Right atrium auricular region (tissue), 2 donors: ENCODE measurements at regions not wholly inside any gene's neighbourhood (a gene's known extent, or its start where the extent isn't known, plus 50 kb on each side); places are given as distances from the start of the nearest gene placed in this dataset.

Experiments
- DNase-seq: peaks from one replicate; pipeline ENCODE4 v3.0.0-alpha.2; 2019; ENCODE audit warnings: low spot score
- H3K27ac ChIP-seq, 2 donors: fragments of 200-600 bp; sonication (generic); 1 replicate in 1 of 2; 2 replicates in 1 of 2; pipeline ENCODE4 v1.5.1; 2016 to 2019
- H3K27me3 ChIP-seq, 2 donors: fragments of 200-600 bp; sonication (generic); one replicate each; pipeline versions ENCODE4 v1.5.1 to v1.6.0; 2017 to 2019
- H3K36me3 ChIP-seq: fragments of 200-600 bp; sonication (generic); one replicate; pipeline ENCODE4 v1.5.1; 2016
- H3K4me1 ChIP-seq, 2 donors: fragments of 200-600 bp; sonication (generic); one replicate each; pipeline versions ENCODE4 v1.5.1 to v1.6.0; 2017 to 2019
- H3K4me3 ChIP-seq, 2 donors: fragments of 200-600 bp; sonication (generic); 1 replicate in 1 of 2; 2 replicates in 1 of 2; pipeline ENCODE4 v1.5.1; 2017 to 2019; ENCODE audit warnings: mild to moderate bottlenecking in 1 of 2, moderate library complexity in 1 of 2
- H3K9me3 ChIP-seq, 2 donors: fragments of 200-600 bp; sonication (generic); one replicate each; pipeline ENCODE4 v1.5.1; 2019
- TF ChIP-seq, protein P1 (sequence below), 2 donors: fragments of 200-600 bp; sonication (generic); IDR thresholded peaks; one replicate each; pipeline ENCODE4 v1.5.1; 2019; ENCODE audit warnings: antibody characterized with exemption in 2 of 2

DNA sequence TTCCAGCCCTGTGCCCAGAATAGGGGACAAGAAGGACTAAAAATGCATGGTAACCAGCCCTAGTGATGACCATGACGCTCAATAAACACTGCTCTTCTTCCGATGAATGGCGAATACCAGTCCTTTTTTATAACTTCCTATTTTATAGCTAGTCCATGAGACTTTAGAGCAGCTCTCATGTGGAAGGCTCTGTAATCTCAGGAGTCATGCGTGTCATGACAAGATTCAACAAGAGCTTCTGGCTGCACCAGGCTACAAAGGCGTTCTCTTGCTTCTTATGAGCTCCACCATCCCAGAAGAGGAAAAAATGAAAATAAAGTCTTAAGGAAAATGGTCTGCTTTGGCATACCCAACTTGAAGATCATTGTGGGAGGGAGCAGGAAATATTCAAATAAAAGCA lies 141.0 kb downstream of the TMCO5A start:
- no peaks in the 10 kb centered on the region for H3K27me3 ChIP-seq
- no peaks in the 10 kb centered on the region for H3K36me3 ChIP-seq
- TF ChIP-seq, protein P1, sequence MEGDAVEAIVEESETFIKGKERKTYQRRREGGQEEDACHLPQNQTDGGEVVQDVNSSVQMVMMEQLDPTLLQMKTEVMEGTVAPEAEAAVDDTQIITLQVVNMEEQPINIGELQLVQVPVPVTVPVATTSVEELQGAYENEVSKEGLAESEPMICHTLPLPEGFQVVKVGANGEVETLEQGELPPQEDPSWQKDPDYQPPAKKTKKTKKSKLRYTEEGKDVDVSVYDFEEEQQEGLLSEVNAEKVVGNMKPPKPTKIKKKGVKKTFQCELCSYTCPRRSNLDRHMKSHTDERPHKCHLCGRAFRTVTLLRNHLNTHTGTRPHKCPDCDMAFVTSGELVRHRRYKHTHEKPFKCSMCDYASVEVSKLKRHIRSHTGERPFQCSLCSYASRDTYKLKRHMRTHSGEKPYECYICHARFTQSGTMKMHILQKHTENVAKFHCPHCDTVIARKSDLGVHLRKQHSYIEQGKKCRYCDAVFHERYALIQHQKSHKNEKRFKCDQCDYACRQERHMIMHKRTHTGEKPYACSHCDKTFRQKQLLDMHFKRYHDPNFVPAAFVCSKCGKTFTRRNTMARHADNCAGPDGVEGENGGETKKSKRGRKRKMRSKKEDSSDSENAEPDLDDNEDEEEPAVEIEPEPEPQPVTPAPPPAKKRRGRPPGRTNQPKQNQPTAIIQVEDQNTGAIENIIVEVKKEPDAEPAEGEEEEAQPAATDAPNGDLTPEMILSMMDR (IDR thresholded peaks at IDR 0.05): no peak
- H3K9me3 ChIP-seq: no peaks in the 10 kb centered on the region
- H3K27ac ChIP-seq: no peak overlapping the region
- H3K4me3 ChIP-seq: no peak overlapping the region
- peaks cover 0 to 16% of the 10 kb centered on the region in 2 donors for H3K4me1 ChIP-seq
- DNase-seq: no peak

DNA sequence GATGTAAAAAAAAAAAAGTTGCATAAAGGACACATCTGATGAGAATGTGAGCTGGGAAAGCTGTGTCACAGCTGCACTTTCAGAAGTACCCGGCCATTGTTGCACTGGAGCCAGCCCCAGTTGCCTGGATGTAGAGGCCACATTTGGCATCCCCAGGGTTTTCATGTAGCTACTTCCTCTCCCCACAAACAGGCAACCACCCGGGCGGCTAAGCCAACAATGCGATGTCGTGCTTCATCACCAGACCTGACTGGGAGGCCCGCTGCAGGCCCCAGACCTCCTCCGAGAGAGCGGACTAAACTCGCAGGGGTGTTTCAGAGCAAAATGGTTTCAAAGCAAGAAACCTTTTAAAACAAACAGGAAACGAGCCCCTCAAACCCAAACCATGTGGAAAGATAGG lies 142.3 kb downstream of the TMCO5A start:
- no peak overlapping the region for H3K27ac ChIP-seq
- H3K4me1 ChIP-seq: peaks cover 0 to 13% of the 10 kb centered on the region in 2 donors
- no peaks in the 10 kb centered on the region for H3K9me3 ChIP-seq
- no peak for DNase-seq
- H3K27me3 ChIP-seq: no peaks in the 10 kb centered on the region
- no peak overlapping the region for H3K4me3 ChIP-seq
- TF ChIP-seq, protein P1 (IDR thresholded peaks at IDR 0.05): no peak
- no peaks in the 10 kb centered on the region for H3K36me3 ChIP-seq

DNA sequence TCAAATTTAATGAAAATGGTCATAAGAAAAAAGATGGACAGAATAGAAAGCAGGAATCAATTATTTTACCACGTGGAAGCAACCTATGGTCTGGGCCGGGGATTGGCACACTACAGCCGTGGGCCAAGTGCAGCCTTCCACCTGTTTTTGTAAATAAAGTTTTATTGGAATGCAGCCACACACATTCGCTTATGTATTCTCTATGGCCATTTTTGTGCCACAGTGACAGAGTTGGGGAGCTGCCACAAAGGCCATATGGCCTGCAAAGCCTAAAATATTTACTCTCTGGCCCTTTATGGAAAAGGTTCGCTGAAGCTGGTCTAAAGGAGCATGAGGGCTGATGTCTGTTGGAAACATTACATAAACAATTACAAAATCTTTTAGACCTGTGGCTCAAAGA lies 144.8 kb downstream of the TMCO5A start:
- Histone ChIP-seq H3K9me3 (no peaks in the 10 kb centered on the region), H3K4me1 (no peaks in the 10 kb centered on the region)

DNA sequence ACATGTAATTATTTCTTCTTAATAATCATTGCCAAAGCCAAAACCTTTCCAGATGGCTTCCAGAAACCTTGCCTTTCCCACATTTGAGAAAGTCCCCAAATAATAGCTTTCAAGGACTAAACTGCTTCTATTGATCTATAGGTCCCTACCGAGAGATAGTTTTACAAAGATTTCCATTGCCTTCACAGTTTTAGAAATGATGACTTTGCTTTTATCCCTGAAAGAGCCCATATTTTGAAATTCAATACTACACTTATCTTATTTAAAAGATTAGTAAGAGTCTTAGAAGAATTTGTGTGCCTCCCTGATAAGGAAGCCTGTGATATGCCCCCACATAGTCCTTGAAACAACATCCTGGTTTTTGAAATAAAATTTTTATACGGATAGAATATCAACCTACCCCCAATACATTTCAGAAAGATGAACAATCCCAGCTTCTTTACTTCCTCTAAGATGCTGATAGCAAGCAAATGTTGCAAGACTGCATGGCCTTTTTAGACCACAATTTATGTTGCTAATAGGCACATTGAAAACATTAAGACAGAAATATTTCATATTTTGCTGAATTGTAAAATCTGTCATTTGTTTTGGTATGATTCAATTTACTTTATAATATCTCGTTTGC lies 146.3 kb downstream of the TMCO5A start:
- Histone ChIP-seq H3K27me3 (no peaks in the 10 kb centered on the region), H3K27ac (no peak overlapping the region), H3K9me3 (no peaks in the 10 kb centered on the region), H3K4me1 (peaks cover 0 to 8% of the 10 kb centered on the region in 2 donors), H3K36me3 (no peaks in the 10 kb centered on the region), H3K4me3 (no peak overlapping the region)
- TF ChIP-seq, protein P1 (IDR thresholded peaks at IDR 0.05): no peak
- no peak for DNase-seq

More for the DNA sequence above, 144.8 kb downstream of the TMCO5A start:
- H3K4me3 ChIP-seq: no peak overlapping the region
- no peaks in the 10 kb centered on the region for H3K36me3 ChIP-seq
- H3K27ac ChIP-seq: no peak overlapping the region
- TF ChIP-seq, protein P1 (IDR thresholded peaks at IDR 0.05): no peak
- DNase-seq: no peak
- H3K27me3 ChIP-seq: no peaks in the 10 kb centered on the region

DNA sequence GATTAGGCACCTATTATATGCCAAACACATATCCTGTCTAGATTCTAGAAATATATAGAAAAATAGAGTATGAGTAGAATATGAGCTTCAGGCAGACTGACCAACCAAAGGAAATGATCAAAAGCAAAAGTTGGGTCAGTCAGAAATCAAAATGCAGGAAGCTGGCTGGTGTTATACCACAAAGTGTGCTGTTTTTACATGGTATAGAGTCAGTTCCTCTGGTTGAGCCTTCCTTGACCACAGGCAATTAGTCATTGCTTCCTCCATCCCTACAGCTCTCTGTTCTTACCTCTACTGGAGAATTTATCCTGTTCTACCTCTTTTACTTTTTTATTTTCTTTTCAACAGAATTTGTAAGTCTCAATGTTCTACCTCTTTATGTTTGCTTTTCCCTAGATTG lies 149.8 kb downstream of the TMCO5A start:
- H3K27ac ChIP-seq: no peak overlapping the region
- H3K27me3 ChIP-seq: no peaks in the 10 kb centered on the region
- H3K36me3 ChIP-seq: no peaks in the 10 kb centered on the region
- TF ChIP-seq, protein P1 (IDR thresholded peaks at IDR 0.05): no peak
- peaks cover 0 to 12% of the 10 kb centered on the region in 2 donors for H3K4me1 ChIP-seq
- no peak overlapping the region for H3K4me3 ChIP-seq
- no peaks in the 10 kb centered on the region for H3K9me3 ChIP-seq
- no peak for DNase-seq

DNA sequence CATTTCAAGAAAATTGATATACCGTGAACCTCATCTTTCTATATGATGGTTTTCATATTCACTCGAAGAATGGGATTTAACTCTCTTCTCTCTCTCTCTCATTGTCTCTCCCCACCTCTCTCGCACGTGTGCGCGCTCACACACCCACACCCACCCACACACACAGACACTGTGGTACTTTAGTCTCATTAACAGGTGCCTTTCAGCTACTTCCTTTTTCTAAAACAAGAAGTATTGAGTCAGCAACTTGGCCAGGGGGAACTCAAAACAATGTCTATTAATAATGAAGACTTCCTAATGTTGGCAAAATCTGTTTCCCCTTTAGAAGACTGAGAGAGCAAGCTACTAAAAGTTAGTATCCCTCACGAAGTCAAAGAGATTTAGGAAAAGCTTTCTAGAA lies 150.7 kb downstream of the TMCO5A start:
- H3K27me3 ChIP-seq: no peaks in the 10 kb centered on the region
- peaks cover 0 to 12% of the 10 kb centered on the region in 2 donors for H3K4me1 ChIP-seq
- DNase-seq: no peak
- no peaks in the 10 kb centered on the region for H3K9me3 ChIP-seq
- TF ChIP-seq, protein P1 (IDR thresholded peaks at IDR 0.05): no peak
- H3K4me3 ChIP-seq: no peak overlapping the region
- no peaks in the 10 kb centered on the region for H3K36me3 ChIP-seq
- no peak overlapping the region for H3K27ac ChIP-seq
